ENCODE measurements at regions not wholly inside any gene's neighbourhood (a gene's known extent, or its start where the extent isn't known, plus 50 kb on each side); places are given as distances from the start of the nearest gene placed in this dataset.

DNA sequence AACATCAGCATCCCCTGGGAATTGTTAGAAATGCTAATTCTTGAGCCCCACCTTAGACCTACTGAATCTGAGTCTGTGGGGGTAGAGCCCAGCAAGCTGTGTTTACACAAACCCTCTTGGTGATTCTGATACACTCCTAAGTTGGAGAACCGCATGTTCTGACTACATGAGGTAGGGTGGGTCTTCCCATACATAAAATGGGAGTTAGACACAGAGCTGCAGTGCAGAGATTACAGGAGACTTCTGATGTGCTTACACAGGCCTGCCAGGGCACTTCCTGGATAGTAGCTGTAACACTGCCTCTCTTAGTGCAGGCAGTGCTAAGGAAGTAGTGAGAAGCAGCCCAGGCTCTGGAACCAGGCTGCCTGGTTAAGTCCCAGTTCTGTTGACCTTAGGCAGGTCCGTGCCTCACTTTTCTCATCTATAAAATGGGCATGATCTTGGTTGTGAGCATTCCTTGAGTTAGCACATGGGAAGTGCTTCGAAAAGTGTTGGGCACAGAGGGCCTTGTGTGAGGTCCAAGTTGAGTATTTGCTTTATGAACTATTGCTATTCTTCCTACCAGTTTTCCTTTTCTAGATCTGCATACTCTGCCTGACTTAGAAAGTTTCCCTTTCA lies 67.3 kb downstream of the GLI2 start:
- DNase-seq (ENCODE audit: insufficient read length, low spot score) = no peak
- TF ChIP-seq, protein P1, sequence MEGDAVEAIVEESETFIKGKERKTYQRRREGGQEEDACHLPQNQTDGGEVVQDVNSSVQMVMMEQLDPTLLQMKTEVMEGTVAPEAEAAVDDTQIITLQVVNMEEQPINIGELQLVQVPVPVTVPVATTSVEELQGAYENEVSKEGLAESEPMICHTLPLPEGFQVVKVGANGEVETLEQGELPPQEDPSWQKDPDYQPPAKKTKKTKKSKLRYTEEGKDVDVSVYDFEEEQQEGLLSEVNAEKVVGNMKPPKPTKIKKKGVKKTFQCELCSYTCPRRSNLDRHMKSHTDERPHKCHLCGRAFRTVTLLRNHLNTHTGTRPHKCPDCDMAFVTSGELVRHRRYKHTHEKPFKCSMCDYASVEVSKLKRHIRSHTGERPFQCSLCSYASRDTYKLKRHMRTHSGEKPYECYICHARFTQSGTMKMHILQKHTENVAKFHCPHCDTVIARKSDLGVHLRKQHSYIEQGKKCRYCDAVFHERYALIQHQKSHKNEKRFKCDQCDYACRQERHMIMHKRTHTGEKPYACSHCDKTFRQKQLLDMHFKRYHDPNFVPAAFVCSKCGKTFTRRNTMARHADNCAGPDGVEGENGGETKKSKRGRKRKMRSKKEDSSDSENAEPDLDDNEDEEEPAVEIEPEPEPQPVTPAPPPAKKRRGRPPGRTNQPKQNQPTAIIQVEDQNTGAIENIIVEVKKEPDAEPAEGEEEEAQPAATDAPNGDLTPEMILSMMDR (IDR thresholded peaks at IDR 0.05; ENCODE audit: insufficient read depth, missing control alignments) = no peak
- FAIRE-seq = no peak

DNA sequence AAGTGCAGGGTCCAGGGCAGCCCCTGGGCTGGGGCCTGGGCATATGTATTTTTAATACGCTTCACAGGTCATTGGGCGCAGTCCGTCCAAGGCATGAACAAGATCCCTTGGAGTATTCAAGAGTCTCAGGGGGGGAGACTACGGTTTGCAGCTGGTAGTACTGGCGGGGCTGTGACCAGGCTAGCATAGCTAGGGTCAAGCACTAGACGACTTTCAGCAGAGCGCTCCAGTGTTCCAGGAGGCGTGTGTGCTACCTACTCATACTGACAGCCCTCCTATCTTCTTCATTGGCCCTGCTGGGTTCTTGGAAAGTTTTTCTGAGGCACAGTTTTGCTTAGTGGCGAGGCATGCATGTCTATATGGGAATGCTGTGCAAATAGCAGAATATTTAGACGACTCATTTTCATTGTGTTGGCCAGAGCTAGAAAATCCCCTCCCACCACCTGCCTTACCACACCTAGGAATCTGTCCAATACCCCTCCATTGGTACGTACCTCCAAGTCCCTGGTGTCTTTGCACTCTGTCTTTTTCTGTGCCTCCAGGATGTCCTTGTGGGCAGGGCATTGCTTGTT lies 68.2 kb downstream of the GLI2 start:
- DNase-seq (ENCODE audit: insufficient read length, low spot score) (no peak), FAIRE-seq (no peak)
- TF ChIP-seq, protein P1 (IDR thresholded peaks at IDR 0.05; ENCODE audit: insufficient read depth, missing control alignments) = no peak

DNA sequence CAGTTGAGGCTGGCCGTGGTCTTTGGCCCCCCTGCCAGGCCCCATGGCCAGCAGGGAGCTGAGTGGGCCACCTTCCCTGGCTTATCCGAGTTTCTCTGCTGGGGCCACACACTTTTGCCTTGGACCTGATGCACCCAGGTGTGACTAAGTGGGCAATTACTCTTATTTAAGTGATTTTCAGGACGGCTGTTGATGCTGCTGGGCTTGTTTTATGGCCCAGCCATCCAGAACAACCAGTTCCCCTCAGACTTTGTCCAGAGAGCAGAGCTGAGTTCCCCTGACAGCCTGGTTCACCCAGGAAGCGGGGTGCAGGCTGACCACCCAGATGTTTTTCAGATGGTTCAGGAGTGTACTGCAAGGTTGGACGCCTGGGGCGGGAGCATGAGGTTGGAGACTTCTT lies 68.8 kb downstream of the GLI2 start:
- TF ChIP-seq, protein P1 (IDR thresholded peaks at IDR 0.05; ENCODE audit: insufficient read depth, missing control alignments) = no peak
- DNase-seq (ENCODE audit: insufficient read length, low spot score) = no peak
- FAIRE-seq = no peak

DNA sequence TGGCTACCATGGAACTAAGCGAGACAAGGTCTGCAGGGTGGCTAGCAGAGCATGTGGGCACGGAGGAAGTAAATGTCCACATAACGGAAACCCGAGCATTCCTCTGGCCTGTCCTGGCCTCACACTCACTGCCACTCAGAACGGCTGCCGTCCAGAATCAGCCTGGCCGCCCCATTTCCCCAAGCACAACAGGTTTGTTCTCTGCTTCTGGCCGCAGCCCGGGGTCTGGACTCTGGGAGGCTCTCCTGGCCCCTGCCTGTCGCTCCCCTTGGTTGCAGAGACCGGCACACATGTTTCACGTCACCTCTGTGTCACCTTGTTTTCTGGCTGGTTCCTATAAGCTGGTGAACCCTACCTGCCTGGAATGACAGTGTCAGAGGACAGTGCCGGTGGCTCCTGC lies 69.3 kb downstream of the GLI2 start:
- FAIRE-seq = no peak
- no peak for DNase-seq (ENCODE audit: insufficient read length, low spot score)
- TF ChIP-seq, protein P1 (IDR thresholded peaks at IDR 0.05; ENCODE audit: insufficient read depth, missing control alignments) = no peak

DNA sequence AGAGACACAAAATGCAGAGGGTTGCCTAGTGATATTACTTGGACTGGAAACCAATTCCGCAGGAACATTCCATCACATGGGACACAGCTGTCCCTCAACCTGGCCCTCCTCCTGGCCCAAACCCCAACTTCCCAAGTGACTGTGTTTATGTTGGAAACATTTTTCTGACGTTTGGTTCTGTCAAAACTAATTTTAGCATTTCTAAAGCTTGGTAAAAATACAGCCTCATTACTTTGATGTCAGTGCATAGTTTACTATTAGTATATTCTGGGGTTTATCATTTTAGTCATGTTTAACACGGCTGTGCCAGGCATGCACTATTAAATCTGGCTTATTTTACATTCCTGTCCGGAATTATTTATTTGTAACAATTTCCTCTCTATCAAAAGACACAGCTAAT lies 69.9 kb downstream of the GLI2 start:
- DNase-seq (ENCODE audit: insufficient read length, low spot score) = no peak
- TF ChIP-seq, protein P1 (IDR thresholded peaks at IDR 0.05; ENCODE audit: insufficient read depth, missing control alignments) = no peak
- no peak for FAIRE-seq

DNA sequence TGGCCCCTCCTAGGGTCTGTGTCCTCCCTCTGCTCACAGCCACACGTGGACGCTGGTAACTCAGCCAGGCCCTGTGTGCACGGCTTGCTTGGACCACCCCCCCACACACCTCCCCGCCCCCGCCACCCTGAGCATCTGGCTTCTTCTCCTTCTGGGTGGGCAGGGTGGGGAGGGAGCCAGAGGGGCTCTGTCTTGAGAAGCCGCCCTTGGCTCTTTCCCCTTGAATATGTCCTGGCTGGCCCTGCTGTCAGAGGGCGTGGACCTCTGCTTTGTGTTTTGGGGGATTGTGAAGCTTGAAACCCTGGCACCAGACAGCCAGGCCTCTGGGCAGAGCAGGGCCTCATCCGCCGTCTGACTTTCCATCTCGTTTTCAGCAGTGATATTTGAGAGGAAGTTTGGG lies 72.1 kb downstream of the GLI2 start:
- TF ChIP-seq, protein P1 (IDR thresholded peaks at IDR 0.05; ENCODE audit: insufficient read depth, missing control alignments) = no peak
- DNase-seq (ENCODE audit: insufficient read length, low spot score) (no peak), FAIRE-seq (no peak)

DNA sequence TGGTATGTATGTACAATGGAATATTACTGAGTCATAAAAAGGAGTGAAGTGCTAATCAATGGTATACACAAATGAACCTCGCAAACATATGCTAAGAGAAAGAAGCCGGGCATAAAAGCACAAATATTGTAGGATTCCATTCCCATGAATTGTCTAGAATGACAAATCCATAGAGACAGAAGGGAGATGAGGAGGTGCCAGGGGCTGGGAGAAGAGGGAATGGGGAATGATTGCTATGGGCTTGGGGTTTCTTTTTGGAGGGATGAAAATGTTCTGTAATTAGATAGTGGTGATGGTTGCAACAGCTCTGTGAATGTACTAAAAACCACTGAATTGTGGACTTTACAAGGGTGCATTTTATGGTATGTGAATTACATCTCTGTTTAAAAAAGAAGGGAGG lies 73.5 kb downstream of the GLI2 start:
- TF ChIP-seq, protein P1 (IDR thresholded peaks at IDR 0.05; ENCODE audit: insufficient read depth, missing control alignments) = no peak
- no peak for FAIRE-seq
- no peak for DNase-seq (ENCODE audit: insufficient read length, low spot score)

All from D721Med (cell line).